DND-41 (cell line): ENCODE measurements at regions not wholly inside any gene's neighbourhood (a gene's known extent, or its start where the extent isn't known, plus 50 kb on each side); places are given as distances from the start of the nearest gene placed in this dataset.

ENCODE experiments used
- CTCF ChIP-seq: IDR thresholded peaks from 2 replicates; pipeline ENCODE4 v1.5.1; 2012; ENCODE audit warnings: borderline replicate concordance, low read length, moderate library complexity, mild to moderate bottlenecking; ENCODE audit not compliant: poor library complexity, severe bottlenecking; ENCODE audit errors: extremely low read depth
- EZH2 ChIP-seq: IDR thresholded peaks from 3 replicates; pipeline ENCODE4 v1.6.1; 2012; ENCODE audit warnings: borderline replicate concordance, low read depth, mild to moderate bottlenecking, moderate library complexity, low read length, inconsistent platforms; ENCODE audit not compliant: severe bottlenecking

GRCh38 chr5:62828742-62829603, 250.4 kb downstream of the LRRC70 start:
- TF ChIP-seq EZH2 (no peak), CTCF (no peak)
